Glomerular endothelial cell (primary cell): ENCODE measurements at regions not wholly inside any gene's neighbourhood (a gene's known extent, or its start where the extent isn't known, plus 50 kb on each side); places are given as distances from the start of the nearest gene placed in this dataset.
"Not testable (repeated sequence)": the region's sequence is repeated elsewhere in the genome, so short reads cannot be mapped to it uniquely, and the experiment has no call there.

Experiments used
- DNase-seq: peaks from one replicate; pipeline ENCODE4 v3.0.0-alpha.2; 2011; ENCODE audit warnings: low read depth, low spot score; ENCODE audit errors: extremely low read depth

DNA sequence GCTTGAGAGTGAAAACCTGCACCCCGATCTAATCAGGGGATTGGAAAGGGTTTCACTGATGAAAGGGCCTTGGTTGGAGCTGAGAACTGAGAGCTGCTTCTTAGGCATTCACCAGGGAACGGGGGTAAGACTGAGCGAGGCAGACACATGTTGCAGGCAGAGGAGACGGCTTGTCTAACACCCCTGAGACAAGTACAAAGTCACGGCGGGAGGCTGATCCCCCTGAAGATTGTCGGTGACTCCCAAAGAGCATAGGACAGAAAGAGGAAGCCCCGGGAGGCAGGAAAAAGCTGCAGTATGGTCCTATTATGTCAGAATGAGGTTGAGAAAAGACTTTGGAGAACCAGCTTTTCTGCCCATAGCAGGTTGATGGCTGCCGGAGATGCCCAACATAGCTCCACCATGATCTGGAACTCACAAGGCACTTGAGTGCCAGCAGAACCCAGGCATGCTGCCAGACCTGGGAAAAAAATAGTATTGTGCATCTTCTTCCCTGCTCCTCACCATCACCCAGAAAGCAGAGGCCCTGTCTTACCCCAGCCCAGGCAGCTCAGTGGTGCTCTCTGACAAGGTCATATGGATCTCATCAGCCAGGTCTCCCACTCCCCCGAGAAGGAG is 463.9 kb upstream of the PROX1 start:
- DNase-seq = no peak

DNA sequence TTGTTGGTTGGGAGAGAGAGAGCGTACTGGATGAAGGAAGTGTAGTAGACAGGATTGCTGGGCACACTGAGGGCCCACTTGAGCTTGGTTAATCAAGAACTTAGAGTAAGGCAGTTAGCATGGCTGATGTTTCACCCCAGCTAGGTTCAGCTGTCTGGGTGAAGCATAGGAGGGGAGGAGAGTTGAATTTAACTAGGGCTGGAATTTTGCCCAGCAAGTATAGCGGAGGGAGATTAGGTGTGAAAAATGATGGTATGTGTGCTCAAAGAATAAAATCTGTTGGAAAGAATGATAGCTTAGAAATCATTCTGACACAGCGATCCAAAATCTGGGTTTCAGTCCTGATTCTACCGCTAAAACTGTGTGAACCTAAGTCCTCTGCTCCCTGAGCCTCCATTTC is 461.5 kb upstream of the PROX1 start:
- DNase-seq = no peak

DNA sequence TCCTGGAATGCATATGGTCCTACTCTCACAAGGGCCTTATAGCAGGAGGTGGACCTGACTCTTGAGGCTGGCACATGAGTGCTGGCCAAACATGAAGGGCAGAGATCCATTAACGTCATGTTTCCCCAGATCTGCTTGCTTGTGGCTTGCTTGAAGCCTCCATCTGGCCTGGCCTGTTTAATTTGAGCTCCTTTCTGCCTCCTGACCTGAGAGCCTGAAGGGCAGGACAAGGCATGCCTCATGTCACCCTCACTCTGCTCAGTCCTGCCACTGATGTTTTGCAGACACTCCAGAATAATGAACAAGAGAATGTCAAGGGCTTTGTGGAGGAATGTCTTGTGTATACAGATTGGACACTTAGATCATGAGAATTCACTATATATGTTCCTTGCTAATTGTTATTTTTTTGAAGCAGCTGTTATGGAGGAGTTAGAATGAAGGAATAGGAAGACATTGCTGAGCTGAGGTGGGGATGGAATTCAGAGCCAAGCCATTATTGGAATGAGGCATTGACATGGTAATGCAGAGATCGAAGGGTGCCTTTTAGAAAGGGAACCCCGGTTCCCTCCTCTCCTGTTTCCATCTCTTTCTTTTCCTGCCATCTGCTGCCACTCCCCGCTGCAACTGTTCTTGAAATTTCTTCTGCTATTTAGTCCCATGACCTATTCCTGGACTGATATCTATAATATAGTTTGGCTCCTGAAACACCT is 457.0 kb upstream of the PROX1 start:
- no peak for DNase-seq

DNA sequence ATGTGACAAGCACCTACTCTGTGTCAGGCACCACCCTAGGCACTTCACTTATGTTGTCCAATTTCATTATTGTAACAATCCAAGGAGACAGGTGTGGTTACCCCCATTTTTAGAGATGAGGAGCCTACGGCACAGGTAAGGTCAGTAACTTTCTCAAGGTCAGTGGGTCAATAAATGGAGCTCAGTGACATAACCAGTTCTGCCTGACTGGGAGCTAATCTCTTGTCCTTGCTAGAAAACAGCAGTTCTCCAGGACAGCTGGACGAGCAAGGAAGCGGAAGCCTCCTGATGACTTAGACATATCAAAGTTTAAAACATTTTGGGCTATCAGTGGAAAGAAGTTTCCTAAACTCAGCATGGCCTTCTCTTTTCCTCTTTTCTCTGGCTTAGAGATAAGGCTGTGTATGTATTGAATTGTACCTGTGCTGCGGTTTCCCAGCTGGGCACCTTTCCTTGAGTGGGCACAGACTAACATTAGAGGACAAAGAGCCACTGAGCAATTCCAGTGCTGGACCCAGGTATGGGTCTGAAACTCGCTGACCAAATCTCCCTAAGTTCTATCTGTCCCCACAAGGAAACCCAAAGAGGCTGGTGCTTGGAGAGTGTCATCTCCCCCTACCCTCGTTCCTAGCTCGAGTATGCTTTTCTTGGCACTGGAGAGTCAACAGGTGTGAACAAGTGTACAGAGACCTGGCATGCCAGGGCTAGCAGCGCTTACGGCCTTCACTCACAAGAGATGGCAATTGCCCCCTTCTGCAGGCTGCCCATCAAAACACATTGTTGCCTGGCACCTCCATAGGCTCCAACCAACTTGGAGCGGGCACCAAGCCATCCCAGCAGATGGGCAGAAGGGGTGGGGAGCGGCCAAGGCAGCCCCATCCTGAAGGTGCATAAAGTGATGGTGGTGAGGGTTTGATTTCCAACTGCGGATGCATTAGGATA is 456.1 kb upstream of the PROX1 start:
- DNase-seq = no peak

DNA sequence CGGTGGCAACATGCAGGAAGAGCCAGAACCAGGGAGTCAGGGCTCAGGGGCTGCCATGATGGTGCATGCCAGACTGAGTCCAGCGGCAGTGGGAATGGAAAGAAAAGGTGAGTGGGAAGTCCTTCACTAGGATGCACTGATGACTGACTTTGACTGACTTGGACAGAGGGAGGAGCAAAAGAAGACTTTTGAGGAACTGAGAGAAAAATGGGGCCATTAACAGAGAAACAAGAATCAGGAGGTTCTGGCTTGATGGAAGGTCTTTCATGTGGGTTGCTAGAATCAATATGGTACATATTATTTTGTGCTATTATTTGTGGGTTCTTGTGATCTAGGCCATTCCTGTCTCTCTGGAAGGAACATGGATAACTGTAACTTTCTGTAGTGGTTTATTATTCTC is 454.6 kb upstream of the PROX1 start:
- no peak for DNase-seq

DNA sequence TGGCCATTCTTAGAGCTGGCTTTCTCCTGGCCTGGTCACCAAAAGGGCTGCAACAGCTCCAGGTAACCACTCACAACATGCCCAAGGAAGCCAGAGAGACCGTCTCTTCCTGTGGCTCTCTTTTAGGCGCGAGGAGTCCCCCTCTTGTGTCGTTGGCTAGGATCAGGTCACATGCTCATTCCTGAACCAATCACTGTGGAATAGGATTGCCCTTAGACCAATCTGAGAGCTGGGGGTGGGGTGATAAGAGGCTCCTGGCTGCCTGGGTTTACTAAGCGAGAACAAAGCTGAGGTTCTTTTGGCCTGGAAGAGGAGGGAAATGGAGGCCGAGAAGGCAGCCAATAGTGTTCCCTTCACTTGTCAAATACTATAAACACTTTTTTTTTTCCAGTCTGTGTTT is 452.1 kb upstream of the PROX1 start:
- no peak for DNase-seq

DNA sequence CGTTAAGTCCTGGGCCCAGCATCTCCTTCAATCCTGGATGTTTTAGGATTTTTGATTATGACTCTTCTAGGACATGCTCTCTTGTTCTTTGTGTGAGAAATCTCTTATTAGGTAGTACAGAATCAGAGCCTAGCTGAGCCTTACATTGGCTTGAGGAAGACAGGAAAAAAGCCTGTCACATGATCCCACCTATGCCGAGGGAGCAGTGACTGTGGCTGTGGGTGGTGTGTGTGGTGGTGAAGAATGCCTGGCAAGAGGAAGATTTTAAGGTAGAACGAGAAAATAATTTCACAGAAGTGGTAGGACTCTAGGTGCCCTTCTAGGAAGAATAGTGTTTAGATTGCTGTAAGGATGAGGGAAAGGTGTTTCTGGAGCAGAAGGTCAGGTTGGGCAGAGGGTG is 449.5 kb upstream of the PROX1 start:
- no peak for DNase-seq

DNA sequence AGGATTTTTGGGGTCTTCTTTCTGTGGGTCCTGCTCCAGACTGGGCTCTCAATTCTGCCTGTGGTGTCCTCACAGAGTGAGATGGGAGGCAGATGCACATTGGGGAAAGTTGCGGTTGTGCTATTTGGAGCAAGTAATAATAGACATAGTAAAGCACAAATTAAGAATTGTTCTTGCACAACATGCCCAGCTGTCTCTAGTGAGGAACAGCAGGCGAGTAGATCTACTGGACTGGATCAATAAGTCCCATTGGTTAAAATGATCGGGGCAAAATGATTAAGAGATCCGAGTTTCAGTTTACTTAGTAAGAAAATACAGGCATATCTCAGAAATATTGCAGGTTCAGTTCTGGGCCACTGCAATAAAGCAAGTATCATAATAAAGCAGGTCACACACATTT is 448.3 kb upstream of the PROX1 start:
- DNase-seq = no peak

DNA sequence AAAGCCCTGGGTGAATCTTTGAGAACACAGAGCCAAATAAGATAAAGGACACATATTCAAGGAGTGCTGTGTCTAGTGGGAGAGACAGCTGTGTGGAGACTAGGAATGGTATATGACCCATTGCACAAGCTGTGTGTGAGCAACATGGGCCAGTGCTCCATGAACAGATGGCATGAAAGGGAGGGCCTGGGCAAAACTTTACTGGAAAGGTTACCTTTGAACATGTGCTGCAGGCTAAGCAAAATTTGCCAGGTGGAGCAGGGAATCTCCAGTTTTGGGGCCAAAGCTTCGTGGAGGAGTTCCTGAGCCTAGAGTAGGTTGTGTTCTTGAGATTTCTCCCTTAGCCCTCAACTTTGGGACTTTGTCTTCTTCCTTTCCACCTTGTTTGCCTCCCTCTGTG is 446.1 kb upstream of the PROX1 start:
- DNase-seq = no peak

DNA sequence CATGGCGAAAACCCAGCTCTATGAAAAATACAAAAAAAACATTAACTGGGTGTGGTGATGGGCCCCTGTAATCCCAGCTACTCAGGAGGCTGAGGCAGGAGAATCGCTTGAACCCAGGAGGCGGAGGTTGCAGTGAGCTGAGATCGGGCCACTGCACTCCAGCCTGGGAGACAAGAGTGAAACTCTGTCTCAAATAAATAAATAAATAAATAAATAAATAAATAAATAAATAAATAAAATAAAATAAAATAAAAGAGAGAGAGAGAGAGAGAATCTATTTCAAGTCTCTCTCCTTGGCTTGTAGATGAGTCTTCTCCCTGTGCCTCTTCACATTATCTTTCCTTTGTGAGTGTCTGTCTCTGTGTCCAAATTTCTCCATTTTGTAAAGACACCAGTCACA is 442.6 kb upstream of the PROX1 start:
- not testable (repeated sequence) for DNase-seq

DNA sequence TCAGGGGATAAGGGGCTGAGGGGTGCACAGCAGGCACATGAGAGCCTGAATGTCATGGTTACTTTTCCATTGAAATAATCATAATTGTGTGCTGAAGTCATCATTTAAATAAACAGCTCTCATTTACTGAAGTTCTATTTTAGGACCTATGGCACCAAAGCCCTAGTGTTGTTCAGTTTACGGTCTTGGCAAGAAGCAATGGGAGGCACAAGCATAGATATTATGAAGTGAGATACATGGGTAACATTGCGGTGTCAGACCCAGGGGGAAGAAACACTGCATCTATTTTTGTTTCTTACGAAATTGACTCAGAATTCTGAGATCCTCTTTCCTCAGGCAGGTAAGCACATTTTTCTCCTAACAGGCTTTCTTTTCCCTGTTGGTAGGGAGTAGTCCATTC is 437.8 kb upstream of the PROX1 start:
- DNase-seq = no peak

DNA sequence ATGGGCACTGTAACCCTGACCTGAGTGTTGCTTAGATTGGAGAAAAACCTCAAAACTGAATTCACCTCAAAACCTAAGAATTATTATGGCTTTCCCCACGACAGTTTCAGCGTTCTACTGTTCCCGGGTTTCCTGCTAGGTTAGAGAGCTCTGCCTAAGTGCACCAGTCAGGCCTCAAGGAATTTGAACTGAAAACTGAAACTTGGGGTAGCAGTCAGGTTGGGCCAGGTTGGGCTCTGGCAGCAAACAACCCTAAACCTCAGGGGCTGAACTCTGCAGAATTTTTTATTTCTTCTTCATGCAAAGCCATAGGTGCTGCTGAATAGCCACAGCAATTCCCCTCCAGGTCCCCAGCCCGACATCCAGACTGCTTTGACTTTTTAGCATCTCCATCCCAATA is 437.0 kb upstream of the PROX1 start:
- DNase-seq = no peak

DNA sequence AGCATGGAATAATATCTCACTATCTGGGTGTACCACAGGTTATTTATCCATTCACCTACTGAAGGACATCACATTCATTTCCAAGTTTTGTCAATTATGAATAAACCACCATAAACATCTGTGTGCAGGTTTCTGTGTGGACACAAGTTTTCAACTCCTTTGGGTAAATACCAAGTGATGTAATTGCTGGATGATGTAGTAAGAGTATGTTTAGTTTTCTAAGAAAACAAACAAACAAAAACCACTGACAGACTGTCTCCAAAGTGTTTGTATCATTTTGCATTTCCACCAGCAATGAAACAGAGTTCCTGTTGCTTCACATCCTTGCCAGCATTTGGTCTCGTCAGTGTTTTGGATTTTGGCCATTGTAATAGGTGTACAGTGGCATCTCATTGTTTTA is 435.7 kb upstream of the PROX1 start:
- no peak for DNase-seq

DNA sequence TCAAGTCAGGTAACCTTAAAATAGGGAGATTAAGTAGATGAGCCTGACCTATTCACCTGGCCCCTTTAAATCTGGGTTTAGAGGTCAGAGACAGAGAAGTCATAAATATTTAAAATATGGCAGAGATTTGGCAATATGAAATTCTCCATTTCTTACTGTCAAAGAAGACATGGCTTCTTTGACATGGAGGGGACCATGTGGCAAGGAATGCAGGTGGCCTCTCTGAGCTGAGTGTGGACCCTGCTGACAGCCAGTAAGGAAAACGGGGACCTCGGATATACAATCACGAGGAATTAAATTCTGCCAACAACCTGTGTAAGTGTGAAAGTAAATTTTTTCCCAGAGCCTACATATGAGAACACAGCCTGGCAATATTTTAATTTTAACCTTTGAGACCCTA is 427.5 kb upstream of the PROX1 start:
- no peak for DNase-seq

DNA sequence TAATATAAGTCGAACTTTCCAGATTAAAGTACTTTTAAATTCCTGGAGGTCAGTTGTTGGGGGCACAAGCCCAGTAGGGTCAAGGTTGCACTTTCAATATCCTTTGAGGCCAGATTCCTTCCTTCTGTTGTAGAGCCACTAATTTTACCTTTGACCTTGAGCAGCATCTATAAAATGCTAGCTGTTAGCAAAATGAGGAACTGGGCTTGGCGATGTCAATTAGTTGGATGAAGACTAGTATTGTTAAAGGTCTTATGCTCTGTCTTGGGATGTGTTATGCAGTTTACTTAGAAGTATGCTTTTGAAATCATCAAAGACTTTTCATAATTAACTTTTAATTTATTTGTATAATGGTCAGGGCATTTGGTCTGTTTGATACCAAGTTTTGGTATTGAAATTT is 425.9 kb upstream of the PROX1 start:
- DNase-seq = no peak

DNA sequence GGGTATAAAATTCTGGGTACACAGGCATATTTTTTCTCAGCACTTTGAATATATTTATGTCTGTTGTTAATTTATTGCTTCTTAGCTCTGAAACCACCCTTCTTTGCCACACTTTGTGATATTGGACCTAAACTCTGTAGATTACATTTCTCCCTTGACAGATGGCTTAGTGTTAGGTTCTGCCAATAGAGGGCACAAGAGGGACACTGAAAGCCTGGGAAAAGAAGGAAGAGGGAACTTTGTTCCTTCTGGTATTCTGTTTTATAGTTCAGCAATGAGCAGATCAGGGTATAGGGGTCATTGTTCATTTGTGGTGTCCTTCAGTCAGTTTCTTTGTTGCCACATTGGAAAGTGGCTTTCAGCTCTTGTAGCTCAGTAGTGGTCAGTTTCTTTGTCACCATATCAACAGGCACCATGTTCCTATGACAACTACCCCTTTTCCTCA is 423.5 kb upstream of the PROX1 start:
- DNase-seq = peak; percentile 2

DNA sequence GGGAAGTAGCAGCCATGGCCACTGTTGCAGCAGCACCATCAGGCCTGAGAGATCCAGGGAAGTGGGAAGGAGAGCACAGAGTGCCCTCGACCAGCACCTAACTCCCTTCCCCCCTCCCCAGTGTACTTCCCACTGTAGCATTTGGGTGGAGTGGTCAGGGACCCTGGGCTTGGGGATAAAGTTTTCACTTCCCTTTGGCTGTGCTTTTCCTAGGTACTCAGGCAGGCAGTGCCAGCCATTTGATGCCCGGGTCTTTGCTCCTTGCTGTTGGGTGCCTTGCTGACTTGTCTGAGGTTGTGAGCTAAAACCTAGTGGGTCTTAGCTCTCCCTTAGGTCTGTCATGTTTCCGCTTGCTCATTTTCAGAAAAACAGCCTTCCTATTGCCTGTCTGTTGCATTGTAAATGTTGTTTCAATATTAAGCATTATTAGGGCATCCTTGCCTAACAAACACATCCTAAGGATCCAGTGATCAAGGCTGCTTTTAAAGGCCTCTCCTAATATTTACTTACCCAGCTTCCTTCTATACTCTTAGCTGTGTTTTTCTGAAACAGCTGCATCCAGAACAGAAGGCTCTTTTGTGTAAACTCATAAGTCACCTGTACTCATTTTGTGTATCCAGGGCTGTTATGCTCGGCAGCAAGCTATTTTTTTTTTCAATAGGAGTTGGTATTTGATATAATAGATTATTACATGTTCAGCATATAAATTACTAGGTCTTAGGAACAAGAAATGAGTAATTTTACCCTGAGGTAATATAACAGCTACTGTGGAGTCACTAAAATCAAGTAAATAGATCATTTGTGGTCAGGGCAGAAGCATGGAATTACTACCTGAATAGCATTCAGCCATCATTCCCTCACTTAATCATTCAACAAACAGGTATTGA is 418.6 kb upstream of the PROX1 start:
- DNase-seq = no peak

DNA sequence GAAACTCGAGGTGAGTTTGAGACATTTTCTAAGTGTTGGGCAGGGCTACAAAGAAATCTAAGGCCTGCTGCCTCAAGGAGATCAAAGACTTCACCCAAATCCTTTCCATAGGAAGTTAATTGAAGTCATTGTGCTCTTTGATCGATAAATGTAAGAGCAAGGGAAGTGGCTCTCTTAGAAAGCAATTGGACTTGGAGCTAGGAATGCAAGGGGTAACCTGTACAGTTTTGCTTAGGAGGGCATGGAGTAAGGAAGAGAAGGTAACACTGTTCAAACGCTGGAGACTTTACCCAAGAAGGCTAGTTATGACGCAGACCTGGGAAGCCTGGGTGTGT is 418.0 kb upstream of the PROX1 start:
- no peak for DNase-seq

DNA sequence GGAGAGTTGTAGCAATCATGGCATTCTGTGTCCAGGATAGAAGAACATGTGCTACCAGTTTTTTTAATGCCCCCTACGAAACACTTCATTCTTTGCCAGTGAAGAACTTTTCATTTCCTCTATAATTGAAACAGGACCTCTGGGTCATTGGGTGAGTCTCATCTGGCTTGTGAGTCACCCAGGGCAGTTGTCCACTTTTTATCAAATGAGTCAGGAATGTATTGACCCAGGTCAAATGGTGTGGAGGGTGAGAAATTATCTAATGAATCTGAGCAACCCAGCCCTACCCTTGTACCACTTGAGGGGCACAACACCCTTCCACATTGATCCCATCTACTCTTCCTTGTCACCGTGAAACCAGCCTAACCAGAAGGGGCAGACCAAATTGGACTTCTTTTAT is 417.3 kb upstream of the PROX1 start:
- DNase-seq = no peak

DNA sequence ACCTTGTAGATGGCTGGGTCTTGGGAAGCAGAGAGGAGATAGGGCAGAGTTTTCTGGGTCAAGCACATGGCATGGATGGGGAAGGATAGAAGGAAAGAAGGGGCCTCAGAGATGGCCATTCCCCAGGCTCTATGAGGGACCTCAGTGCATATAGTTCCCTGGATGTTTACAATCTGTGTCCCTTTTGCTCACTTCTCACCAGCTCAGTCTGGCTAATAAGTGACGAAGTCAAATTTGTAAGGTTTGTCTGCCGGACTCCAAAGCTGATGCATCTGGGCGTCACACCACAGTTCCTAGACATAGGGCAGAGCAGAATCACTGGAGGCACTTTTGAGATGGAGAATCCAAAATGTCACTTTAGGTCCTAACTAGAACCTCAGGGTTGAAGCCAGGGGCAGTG is 416.4 kb upstream of the PROX1 start:
- DNase-seq = no peak

DNA sequence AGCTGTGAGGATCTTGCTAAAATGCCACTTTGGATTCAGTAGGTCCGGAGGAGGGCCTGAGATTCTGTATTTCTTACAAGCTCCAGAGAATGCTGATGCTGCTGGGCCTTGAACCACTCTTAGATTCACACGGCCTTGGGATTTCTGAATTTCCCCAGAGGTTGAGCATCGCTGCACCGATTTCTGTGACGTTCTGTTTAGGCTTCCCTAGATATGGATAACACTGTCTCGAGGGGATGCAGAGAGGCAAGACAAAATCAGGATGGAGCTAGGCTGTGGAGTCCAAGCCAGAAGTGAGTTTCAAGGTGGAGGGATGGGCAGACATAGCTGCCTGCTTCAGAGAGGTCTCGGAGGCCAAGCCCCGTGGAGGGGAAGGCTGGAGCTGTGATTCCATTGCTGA is 415.9 kb upstream of the PROX1 start:
- DNase-seq = no peak
